ENCODE measurements at regions not wholly inside any gene's neighbourhood (a gene's known extent, or its start where the extent isn't known, plus 50 kb on each side); places are given as distances from the start of the nearest gene placed in this dataset.
"Not testable (repeated sequence)": the region's sequence is repeated elsewhere in the genome, so short reads cannot be mapped to it uniquely, and the experiment has no call there.

- intact Hi-C loops (cut with DNase I): no loop called here
- no peak for ATAC-seq (ENCODE audit: poor library complexity)
- DNase-seq: no peak
Observed at GRCh38 chr14:71551291-71551950, 380.8 kb upstream of the RGS6 start.

GRCh38 chr14:71552809-71553208 is 379.4 kb upstream of the RGS6 start:
- DNase-seq: no peak
- ATAC-seq (ENCODE audit: poor library complexity): no peak
- intact Hi-C loops (cut with DNase I): no loop called here

GRCh38 chr14:71553779-71554178 is 378.4 kb upstream of the RGS6 start:
- DNase-seq (no peak), ATAC-seq (ENCODE audit: poor library complexity) (no peak)
- intact Hi-C loops (cut with DNase I): no loop called here

- ATAC-seq (ENCODE audit: poor library complexity): no peak
- DNase-seq: no peak
- intact Hi-C loops (cut with DNase I): no loop called here
Observed at GRCh38 chr14:71554323-71554722, 377.9 kb upstream of the RGS6 start.

GRCh38 chr14:71554959-71555612 is 377.1 kb upstream of the RGS6 start:
- intact Hi-C loops (cut with DNase I): no loop called here
- ATAC-seq (ENCODE audit: poor library complexity): no peak
- no peak for DNase-seq

- DNase-seq (no peak), ATAC-seq (ENCODE audit: poor library complexity) (no peak)
- intact Hi-C loops (cut with DNase I): no loop called here
Observed at GRCh38 chr14:71555654-71556559, 376.3 kb upstream of the RGS6 start.

- DNase-seq (no peak), ATAC-seq (ENCODE audit: poor library complexity) (no peak)
- intact Hi-C loops (cut with DNase I): no loop called here
Observed at GRCh38 chr14:71556730-71557129, 375.5 kb upstream of the RGS6 start.

GRCh38 chr14:71557351-71557750 is 374.9 kb upstream of the RGS6 start:
- intact Hi-C loops (cut with DNase I): no loop called here
- DNase-seq: no peak
- no peak for ATAC-seq (ENCODE audit: poor library complexity)

GRCh38 chr14:71558943-71559342 is 373.3 kb upstream of the RGS6 start:
- ATAC-seq (ENCODE audit: poor library complexity); intact Hi-C loops (cut with DNase I); DNase-seq: not testable (repeated sequence)

GRCh38 chr14:71560751-71561150 is 371.5 kb upstream of the RGS6 start:
- ATAC-seq (ENCODE audit: poor library complexity): no peak
- no peak for DNase-seq
- intact Hi-C loops (cut with DNase I): no loop called here

GRCh38 chr14:71563492-71564153 is 368.6 kb upstream of the RGS6 start:
- DNase-seq (no peak), ATAC-seq (ENCODE audit: poor library complexity) (no peak)
- intact Hi-C loops (cut with DNase I): no loop called here

- DNase-seq (no peak), ATAC-seq (ENCODE audit: poor library complexity) (no peak)
- intact Hi-C loops (cut with DNase I): no loop called here
Observed at GRCh38 chr14:71566276-71566675, 366.0 kb upstream of the RGS6 start.

GRCh38 chr14:71567499-71568133 is 364.6 kb upstream of the RGS6 start:
- intact Hi-C loops (cut with DNase I); DNase-seq; ATAC-seq (ENCODE audit: poor library complexity): not testable (repeated sequence)

- intact Hi-C loops (cut with DNase I): no loop called here
- DNase-seq (no peak), ATAC-seq (ENCODE audit: poor library complexity) (no peak)
Observed at GRCh38 chr14:71574976-71575375, 357.3 kb upstream of the RGS6 start.

GRCh38 chr14:71576472-71576871 is 355.8 kb upstream of the RGS6 start:
- DNase-seq (no peak), ATAC-seq (ENCODE audit: poor library complexity) (no peak)
- intact Hi-C loops (cut with DNase I): no loop called here

GRCh38 chr14:71579331-71579730 is 352.9 kb upstream of the RGS6 start:
- intact Hi-C loops (cut with DNase I): no loop called here
- ATAC-seq (ENCODE audit: poor library complexity) (no peak), DNase-seq (no peak)

- ATAC-seq (ENCODE audit: poor library complexity): no peak
- intact Hi-C loops (cut with DNase I): no loop called here
- no peak for DNase-seq
Observed at GRCh38 chr14:71582705-71583104, 349.5 kb upstream of the RGS6 start.

- intact Hi-C loops (cut with DNase I): no loop called here
- no peak for DNase-seq
- no peak for ATAC-seq (ENCODE audit: poor library complexity)
Observed at GRCh38 chr14:71583194-71583593, 349.0 kb upstream of the RGS6 start.

- intact Hi-C loops (cut with DNase I): no loop called here
- DNase-seq (no peak), ATAC-seq (ENCODE audit: poor library complexity) (no peak)
Observed at GRCh38 chr14:71583705-71584104, 348.5 kb upstream of the RGS6 start.

All from Right ventricle myocardium superior (tissue), 1 donor.